HG02981 (cell line): ENCODE measurements at regions not wholly inside any gene's neighbourhood (a gene's known extent, or its start where the extent isn't known, plus 50 kb on each side); places are given as distances from the start of the nearest gene placed in this dataset.

ENCODE experiments used
- ATAC-seq: cut with Tn5 transposase; IDR thresholded peaks from one replicate; pipeline ENCODE4 v1.9.1; 2021; ENCODE audit warnings: mild to moderate bottlenecking, moderate library complexity; ENCODE audit not compliant: unreplicated experiment

DNA sequence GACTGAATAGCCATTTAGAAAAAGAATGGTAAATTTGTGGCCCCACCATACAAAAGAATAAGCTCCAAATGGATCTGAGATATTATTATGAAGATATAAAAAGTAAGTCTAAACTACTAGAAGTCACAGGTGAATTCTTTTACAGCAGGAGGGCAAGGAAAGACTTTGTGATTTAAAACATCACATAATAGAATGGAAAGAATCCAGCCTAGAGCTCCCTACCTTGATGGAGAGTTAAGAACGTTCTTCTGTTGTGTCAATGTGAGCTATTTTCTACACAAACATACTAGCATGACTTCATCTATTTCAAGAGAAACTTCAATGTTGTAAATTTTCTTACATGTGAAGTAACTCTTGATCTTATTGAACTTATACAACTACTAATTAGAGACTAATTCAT, 100.0 kb upstream of the NRSN1 start:
- no peak for ATAC-seq

DNA sequence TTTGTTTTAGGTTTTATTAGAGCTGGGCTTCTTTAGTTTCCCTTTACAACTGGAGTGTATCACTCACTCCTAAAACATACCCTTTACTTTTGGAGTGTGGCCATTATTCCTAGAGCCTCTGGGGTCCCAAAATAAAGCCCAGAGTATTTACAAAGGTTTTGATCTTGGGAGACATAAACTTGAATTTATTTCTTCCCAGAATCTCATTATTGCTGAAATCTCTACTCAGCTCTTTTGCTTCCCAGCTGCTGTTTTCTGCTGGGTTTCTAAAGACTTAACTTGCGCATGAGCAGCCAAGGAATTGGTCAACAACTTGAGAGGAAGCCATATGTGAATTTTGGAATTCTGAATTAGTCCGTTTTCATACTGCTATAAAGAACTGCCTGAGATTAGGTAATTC, 94.5 kb upstream of the NRSN1 start:
- ATAC-seq: no peak

DNA sequence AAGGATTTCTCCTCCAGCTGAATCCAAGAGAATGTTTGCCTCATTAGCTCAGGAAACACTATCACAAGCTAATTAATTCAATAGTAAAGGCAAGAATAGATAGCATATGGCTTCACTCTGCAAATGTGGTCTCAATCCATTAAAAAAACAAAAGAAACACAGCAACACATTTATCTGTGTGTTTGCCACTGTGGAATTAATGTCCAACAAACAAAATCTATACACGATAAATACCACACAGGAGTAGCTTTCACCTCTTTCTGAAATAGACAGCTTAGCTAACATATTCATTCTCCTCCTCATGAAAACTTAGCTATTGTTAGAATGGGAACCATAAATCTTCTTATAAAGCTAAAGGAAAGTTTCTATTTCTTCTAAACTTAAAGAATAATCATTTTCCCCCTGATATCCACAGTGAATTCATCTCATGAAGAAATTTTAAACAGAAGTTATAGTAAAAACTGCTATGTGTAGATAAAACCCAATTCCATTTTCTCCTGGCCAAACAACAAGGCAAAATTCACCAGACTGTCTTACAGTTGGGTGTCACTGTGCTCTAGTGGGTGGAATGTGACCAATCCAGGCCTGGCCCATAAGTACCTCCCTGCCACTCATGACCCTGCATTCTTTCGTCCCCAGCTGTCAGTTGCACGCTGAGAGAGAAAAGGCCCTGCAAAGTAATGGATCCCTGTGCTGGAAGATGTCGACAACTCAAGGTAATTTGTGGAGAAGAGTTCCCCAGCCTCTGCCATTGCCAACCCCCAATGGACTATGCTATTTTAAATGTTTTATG, 92.9 kb upstream of the NRSN1 start:
- ATAC-seq: no peak

DNA sequence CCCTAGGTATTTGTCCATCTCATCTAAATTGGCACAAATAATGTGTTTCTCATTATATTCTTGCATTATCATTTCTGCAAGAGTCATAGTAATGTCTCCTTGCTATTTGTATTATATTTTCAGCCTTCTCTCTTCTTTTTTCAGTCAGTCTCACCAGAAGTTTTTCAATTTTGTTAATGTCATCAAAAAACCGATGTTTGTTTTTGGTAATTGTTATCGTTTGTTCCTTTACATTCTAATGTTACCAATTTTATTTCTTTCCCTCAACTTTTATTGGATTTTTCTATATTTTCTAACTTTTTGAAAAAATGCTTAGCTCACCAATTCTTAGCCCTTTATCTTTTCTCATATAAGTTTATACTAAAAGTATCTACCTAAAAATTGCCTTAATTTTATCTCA, 82.2 kb upstream of the NRSN1 start:
- ATAC-seq: no peak

DNA sequence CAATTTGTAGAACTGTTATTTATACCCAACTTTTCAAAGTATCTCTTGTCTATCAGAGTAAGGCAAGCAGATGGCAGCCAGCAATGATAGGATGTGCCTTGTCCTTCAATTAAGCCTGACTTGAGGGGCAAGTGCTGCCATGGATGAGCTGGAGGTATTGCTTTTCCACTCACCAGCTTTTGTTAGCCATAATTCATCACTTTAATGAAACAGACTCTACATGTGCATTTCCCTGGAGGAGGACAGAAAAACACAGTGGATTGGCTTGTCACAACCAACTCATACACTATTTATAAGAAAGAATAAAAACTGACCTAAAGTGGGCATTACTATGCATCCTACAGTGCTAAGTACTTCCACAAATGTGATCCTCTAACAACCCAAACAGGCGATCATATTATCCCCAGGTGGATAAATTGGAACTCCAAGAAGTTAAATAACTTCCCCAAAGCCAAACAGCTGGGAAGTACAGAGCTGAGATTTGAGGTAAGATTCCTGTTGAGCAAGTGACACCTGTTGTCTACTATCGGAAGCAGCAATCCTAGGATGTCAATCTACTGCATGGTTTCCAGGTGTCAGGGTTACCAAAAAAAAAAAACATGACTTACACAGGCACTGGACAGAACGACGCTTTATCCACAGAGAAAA, 73.9 kb upstream of the NRSN1 start:
- ATAC-seq: no peak

DNA sequence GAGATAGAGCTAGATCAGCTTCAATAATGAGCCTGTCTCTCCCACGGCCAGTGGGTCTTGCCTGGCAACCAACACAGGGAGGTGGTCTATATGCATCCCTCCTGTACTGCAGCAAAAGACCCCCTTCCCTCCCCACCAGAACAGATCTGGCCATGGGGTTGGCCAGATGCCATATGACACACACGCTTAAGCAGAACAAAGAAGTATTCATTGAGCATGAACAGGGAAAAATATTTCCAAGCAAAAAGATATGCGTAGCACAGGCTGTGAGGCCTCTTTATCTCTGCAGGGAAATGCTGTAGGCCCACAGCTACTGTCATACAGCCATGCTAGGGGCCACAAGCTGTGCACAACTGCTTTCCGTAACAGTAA, 73.4 kb upstream of the NRSN1 start:
- ATAC-seq: no peak

DNA sequence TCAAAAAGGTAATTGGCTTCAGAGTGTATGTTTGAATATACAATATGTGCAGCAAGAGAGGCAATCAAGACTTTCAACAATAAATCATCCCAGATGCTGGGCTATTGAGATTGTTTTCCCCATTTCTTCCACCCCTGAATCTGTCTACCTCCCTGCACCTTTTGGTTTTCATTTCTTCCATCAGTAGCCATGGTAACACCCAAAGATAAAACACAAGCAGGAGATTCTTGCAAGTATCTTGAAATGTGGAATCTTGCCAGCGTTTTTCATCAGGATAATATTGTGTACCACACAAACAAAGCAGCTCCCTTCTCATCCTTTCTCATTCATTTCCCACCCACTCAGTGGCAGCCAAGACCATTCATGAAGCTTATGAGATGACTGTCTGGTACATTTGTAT, 73.0 kb upstream of the NRSN1 start:
- ATAC-seq: no peak

DNA sequence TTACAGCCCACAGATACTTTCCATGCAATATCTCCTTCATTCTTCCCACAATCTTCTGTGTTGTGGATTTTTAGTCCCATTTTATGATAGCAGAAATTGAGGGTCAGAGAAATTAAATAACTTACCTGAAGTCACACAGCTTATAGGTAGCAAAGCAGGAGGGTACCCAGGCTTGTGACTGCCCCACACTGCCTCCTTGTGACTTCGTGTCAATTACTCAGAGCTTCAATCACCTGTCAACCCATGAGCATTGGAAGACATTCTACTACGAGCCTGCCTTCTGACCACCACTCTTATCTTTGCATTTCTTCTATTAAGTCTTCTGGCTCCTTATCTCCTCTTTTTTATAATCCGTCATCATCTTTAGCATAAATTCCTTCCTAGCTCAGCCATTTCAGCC, 71.6 kb upstream of the NRSN1 start:
- ATAC-seq: no peak

DNA sequence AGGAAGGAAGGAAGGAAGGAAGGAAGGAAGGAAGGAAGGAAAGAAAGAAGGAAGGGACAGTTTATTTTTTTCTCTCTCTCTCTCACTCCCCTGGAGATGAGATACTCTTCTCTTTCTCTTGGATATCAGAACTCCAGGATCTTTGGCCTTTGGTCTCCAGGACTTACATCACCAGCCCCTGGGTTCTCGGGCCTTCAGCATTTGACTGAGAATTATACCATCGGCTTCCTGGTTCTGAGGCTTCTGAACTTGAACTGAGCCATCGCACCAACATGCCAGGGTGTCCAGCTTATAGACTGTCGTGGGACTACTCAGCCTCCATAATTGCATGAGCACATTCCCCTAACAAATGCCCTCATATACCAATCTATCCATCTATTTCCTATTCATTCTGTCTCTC, 69.4 kb upstream of the NRSN1 start:
- ATAC-seq: no peak

DNA sequence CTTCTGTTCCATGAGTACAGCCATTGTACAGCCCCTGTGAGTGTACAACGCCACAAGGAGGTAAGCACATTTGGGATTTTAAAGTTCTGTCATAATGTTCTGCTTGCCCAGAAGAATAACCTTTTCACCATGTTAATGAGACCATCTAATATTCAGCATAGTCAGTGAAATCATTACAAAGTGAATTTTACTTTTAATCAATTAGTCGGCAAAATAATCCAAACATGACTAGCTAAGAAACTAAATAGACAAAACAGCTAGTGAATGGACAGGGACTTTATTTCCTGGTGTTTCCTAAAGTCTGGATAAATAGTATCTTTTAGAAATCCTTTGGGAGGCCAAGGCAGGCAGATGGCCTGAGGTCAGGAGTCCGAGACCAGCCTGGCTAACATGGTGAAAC, 69.0 kb upstream of the NRSN1 start:
- ATAC-seq: no peak

DNA sequence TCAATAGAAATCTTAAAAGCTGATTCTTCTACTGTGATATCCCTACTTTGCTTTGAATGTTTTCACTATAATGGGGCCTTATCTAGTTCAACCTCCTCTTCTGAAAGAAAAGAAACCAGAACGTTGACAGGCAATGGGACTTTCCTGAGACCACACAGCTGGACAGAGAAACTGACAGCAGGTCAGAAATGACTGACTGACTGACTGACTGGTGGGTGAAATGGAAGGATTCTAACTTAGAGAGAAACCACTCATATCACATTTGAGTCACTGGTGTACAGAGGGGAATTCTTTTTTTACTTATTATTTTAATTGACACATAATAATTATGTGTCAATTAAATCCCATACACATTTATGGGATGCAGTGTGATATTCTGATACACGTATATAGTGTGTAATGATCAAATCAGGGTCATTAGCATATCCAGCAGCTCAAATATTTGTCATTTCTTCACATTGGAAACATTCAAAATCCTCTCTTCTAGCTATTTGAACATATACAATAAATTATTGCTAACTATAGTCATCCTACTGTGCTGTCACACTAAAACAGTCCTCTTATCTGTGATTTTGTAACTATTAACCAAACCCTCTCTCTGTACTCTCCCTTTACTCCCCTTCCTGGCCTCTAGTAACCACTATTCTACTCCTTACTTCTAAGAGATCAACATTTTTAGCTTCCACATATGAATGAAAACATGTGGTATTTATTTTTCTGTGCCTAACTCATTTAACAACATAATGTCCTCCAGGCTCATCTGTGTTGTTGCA, 64.8 kb upstream of the NRSN1 start:
- ATAC-seq: peak; percentile 96

DNA sequence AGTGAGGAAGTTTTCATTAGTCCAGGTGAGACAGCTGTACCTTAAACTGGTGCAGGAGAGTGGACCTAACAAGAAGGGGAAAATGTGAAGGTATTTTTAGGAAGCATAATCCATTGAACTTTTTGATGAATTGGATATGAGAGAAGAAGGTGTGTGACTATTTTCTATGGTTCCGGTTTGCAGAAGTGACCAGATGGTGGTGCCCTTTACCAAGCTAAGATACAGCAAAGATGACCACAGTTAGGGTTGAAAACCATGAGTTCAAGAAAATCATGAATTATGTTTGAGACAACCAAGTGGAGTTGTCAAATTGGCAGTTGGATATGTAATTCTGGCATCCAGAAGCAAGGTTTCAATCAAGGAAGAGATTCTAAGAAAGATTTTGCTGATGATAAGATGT, 61.9 kb upstream of the NRSN1 start:
- ATAC-seq: no peak

DNA sequence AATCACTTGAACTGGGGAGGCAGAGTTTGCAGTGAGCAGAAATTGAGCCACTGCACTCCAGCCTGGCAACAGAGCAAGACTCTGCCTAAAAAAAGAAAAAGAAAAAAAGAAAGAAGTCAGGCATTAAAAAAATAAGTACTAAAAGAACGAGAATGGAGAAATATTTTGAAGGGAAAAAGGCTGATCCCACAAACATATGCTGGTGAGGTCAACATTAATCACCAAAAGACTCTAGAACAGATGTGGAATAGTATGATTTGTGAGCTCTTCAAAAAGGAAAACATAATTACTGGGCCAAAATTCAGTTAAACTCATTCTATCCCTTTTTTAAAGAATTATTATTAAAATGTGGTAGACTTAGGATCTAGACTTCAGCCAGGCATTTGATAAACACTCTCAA, 61.2 kb upstream of the NRSN1 start:
- ATAC-seq: no peak

DNA sequence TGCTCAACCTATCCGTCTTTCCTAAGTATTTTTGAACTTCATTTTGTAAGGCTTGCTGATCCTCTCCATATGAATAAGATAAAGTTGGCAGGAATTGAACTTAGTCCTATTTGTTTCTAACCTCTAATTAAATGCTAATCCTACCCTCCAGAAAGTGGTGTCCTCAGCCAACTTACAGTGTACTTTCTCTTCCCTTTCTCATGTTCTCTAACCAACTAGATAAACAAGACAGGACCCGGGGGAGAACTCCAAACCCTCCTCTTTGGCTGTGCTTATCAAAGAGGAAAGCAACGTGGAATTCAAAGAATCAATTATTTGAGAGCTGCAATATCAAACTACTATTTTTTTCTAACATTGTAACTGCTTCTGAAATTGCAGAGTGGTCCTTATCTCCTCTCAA, 56.5 kb upstream of the NRSN1 start:
- no peak for ATAC-seq

DNA sequence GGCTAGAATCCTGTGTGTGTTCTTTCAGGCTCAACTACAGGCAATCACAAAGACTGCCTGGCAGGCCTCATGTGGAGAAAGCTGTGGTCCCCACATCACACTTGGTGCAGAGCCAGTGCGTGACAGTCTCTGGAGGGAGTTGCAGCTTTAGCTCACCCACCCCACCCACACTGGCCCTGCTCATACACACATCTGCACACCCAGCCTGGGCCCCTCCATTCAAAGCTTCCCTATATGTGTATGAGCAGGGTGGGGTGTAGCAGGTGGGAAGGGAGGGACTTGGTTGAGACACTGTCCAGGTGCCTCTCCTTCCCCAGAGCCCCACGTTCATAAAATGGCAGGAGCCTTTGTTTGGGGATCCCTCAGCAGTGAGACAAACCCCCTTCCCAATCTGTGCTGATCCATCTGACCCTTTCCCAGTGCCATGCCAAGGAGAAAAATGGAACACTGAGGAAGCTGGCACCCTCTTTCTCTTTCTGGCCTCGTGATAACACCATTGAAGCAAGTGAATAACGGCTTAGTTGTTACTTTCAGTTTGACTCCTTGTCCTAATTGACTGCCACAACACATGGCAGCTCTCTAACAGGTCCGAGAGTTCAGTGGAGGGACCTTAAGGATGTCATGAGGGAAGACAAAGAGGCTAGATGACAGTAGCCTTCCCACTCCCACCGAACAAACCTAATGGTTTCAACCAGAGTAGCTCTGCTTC, 53.8 kb upstream of the NRSN1 start:
- no peak for ATAC-seq

DNA sequence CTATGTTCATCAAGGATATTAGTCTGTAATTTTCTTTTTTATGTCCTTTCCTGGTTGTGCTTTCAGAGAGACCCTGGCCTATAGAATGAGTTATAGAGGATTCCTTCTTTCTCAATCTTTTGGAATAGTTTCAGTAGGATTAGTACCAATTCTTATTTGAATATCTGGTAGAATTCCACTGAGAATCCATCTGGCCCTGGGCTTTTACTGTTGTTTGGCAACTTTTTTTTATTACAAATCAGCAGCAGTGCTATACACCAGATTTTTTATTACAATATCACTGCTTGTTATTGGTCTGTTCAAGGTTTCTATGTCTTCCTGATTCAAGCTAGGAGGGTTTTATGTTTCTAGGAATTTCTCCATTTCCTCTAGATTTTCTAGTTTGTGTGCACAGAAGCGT, 50.0 kb upstream of the NRSN1 start:
- ATAC-seq: no peak
